ENCODE measurements at regions not wholly inside any gene's neighbourhood (a gene's known extent, or its start where the extent isn't known, plus 50 kb on each side); places are given as distances from the start of the nearest gene placed in this dataset.

- no peak for TF ChIP-seq MAX (IDR thresholded peaks at IDR 0.05)
- TF ChIP-seq YY1 (IDR thresholded peaks at IDR 0.05; ENCODE audit: low read depth): no peak
- TF ChIP-seq TCF12 (IDR thresholded peaks at IDR 0.05; ENCODE audit: low read depth): no peak
- TF ChIP-seq CEBPB (IDR thresholded peaks at IDR 0.05): no peak
- TF ChIP-seq USF1 (IDR thresholded peaks at IDR 0.05): no peak
- TF ChIP-seq NFIC (IDR thresholded peaks at IDR 0.05): no peak
- no peak for TF ChIP-seq FOXM1 (IDR thresholded peaks at IDR 0.05; ENCODE audit: borderline replicate concordance, low read depth)
- no peak for TF ChIP-seq EGR1 (IDR thresholded peaks at IDR 0.05)
- no peak for TF ChIP-seq CREB1 (IDR thresholded peaks at IDR 0.05; ENCODE audit: low read depth)
- TF ChIP-seq EP300 (IDR thresholded peaks at IDR 0.05; ENCODE audit: borderline replicate concordance): no peak
- TF ChIP-seq REST (IDR thresholded peaks at IDR 0.05; ENCODE audit: low read depth): no peak
- no peak for TF ChIP-seq TEAD4 (IDR thresholded peaks at IDR 0.05)
These were observed 152.8 kb downstream of the B3GNT2 start for GRCh38 chr2:62348700-62349099.

- TF ChIP-seq YY1 (IDR thresholded peaks at IDR 0.05; ENCODE audit: low read depth) (no peak), FOXM1 (IDR thresholded peaks at IDR 0.05; ENCODE audit: borderline replicate concordance, low read depth) (no peak), ZBTB7A (IDR thresholded peaks at IDR 0.05; ENCODE audit: low read depth) (no peak), EP300 (IDR thresholded peaks at IDR 0.05; ENCODE audit: borderline replicate concordance) (no peak), REST (IDR thresholded peaks at IDR 0.05; ENCODE audit: low read depth) (no peak), CREB1 (IDR thresholded peaks at IDR 0.05; ENCODE audit: low read depth) (no peak), TAF1 (IDR thresholded peaks at IDR 0.05; ENCODE audit: low read depth) (no peak), TEAD4 (IDR thresholded peaks at IDR 0.05) (no peak), USF1 (IDR thresholded peaks at IDR 0.05) (no peak), CEBPB (IDR thresholded peaks at IDR 0.05) (no peak), TCF12 (IDR thresholded peaks at IDR 0.05; ENCODE audit: low read depth) (no peak), MAX (IDR thresholded peaks at IDR 0.05) (no peak), RAD21 (IDR thresholded peaks at IDR 0.05; ENCODE audit: low read depth) (no peak), NFIC (IDR thresholded peaks at IDR 0.05) (no peak), EGR1 (IDR thresholded peaks at IDR 0.05) (no peak)
These were observed 151.8 kb downstream of the B3GNT2 start for GRCh38 chr2:62347563-62348270.

- TF ChIP-seq NFIC (IDR thresholded peaks at IDR 0.05): no peak
- TF ChIP-seq MAX (IDR thresholded peaks at IDR 0.05): no peak
These were observed 148.6 kb downstream of the B3GNT2 start for GRCh38 chr2:62344472-62344871.

- no peak for TF ChIP-seq TEAD4 (IDR thresholded peaks at IDR 0.05)
- no peak for TF ChIP-seq EP300 (IDR thresholded peaks at IDR 0.05; ENCODE audit: borderline replicate concordance)
- no peak for TF ChIP-seq USF1 (IDR thresholded peaks at IDR 0.05)
- no peak for TF ChIP-seq TCF12 (IDR thresholded peaks at IDR 0.05; ENCODE audit: low read depth)
- no peak for TF ChIP-seq CREB1 (IDR thresholded peaks at IDR 0.05; ENCODE audit: low read depth)
- no peak for TF ChIP-seq RAD21 (IDR thresholded peaks at IDR 0.05; ENCODE audit: low read depth)
- TF ChIP-seq MAX (IDR thresholded peaks at IDR 0.05): no peak
- no peak for TF ChIP-seq CEBPB (IDR thresholded peaks at IDR 0.05)
- no peak for TF ChIP-seq ZBTB7A (IDR thresholded peaks at IDR 0.05; ENCODE audit: low read depth)
- no peak for TF ChIP-seq NFIC (IDR thresholded peaks at IDR 0.05)
- no peak for TF ChIP-seq YY1 (IDR thresholded peaks at IDR 0.05; ENCODE audit: low read depth)
- TF ChIP-seq TAF1 (IDR thresholded peaks at IDR 0.05; ENCODE audit: low read depth): no peak
- no peak for TF ChIP-seq FOXM1 (IDR thresholded peaks at IDR 0.05; ENCODE audit: borderline replicate concordance, low read depth)
- TF ChIP-seq EGR1 (IDR thresholded peaks at IDR 0.05): no peak
These were observed 147.9 kb downstream of the B3GNT2 start for GRCh38 chr2:62343636-62344337.
